Stimulated activated CD8-positive, alpha-beta memory T cell treated with anti-CD3 and anti-CD28 coated beads, Interleukin-7, amount 100 ng/mL, for 24 hours (primary cell): ENCODE measurements at regions not wholly inside any gene's neighbourhood (a gene's known extent, or its start where the extent isn't known, plus 50 kb on each side); places are given as distances from the start of the nearest gene placed in this dataset.

ENCODE experiments used
- DNase-seq: peaks from one replicate; pipeline ENCODE4 v3.0.0-alpha.2; 2020; ENCODE audit warnings: low read depth

DNA sequence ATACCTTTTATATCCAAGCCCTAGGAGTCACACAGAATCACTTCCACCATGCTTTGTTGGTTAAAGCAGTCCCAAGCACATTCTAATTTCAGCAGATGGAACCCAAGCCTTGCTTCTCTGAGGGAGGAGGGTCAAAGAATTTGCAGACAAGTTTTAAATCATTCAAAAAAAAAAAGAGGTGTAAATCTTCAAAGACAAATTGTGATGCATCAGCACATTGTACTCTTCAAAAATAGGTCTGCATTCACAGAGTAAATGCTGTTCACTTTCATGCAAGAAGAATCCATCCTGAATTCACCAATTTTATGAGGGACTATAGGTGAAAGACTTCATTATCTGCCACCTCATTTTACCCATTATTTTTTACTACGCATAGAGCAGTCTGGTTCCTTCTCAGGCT is 321.8 kb upstream of the PRDM1 start:
- no peak for DNase-seq

DNA sequence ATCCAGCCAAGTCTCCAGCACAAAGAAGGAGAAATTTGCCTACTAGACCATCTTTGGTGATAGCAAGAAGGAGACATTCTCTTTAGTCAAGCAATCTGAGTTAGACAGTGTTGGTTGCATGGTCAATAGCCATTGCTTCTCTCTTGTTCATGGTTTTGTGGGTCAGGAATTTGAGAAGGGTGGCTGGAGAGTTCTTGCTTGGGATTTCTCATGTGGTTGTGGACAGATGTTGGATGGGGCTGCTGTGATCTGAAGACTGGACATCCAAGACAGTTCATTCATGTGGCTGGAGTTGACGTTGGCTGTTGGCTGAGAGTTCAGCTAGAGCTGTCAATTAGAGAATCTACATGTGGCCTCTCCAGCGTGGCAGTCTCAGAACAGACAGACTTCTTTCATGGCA is 322.3 kb upstream of the PRDM1 start:
- no peak for DNase-seq

DNA sequence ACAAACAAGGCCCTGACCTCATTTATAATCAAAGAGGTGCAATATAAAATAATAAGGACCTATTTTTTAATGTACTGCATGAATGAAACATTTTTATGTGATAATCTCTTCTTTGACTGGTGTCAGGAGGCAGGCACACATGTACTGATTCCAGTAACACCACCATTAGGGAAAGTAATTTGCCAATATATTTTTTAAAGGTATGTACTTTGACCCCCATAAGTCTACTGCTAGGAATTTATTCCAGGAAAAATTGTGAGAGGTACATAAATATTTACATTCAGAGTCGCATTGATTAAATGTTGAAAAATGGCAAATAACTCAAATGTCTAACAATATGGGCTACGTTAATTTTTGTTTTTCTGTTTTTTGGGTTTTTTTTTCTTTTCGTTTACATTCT is 325.4 kb upstream of the PRDM1 start:
- no peak for DNase-seq

DNA sequence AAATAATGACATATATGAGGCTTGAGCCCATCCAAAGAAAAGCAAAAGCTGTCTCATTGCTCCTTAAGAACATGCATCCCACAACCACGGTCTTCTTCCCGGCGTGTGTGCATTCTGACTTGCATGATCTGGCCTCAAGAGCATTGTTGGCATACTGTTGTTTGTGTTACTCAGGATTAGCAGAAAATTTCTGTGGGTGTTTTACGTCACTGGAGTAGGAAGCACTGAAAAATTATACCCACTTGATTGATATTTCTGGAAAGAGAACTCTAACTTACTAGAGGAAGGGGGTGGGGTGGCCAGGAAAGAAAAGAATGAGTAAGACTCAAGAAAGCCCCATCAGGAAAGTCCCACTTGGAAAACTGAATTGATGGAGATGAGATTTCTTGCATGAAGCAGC is 326.2 kb upstream of the PRDM1 start:
- DNase-seq: no peak

DNA sequence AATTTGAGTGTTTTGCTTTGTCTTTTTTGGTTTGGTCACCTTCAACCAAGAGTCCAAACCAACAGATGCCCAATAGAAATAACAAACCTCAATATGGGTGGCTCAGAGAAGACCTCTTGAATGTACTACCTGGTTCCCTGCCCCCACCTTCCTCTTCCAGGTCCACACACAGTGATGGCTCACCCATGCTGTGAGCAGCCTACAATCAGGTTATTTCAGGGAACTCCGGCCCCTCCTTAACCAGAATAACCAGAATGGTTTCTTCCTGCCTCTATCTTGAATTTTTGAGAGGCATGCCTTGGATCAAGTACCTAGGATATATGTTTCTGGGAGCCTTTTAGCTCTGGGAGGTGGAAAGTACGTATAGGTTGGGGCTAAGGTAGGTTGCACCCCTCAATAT is 327.1 kb upstream of the PRDM1 start:
- DNase-seq: no peak

DNA sequence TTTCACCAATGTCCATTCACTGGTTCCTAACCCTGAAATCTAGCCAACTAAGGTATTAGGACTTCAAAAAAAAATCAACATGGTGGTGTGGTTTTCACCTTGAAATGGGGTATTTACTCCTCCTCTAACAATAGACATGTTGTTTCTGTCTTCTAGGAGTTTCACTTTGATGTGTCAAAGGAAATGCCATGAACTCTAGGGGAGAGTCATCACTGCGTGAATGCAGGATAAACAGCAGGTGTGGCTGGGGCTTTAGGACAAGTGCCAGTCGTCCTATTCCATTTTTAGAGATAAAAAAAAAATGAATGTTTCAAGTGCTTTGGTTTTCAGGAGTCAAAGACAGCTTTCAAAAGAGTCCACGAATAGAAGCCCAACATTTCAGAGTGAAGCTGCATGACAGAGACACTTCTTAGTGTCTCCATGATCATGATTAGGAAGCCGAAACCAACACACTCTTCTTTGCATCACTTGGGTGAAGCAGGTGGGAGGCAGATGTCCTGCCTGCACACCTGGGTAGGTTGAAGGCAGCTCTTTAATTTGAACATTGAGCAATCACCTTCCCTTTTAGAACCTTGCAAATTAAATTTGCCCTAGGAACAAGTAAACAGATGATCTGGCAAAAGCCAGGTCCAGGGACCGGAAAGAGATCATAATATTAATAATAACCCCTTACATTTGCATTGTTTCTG is 328.5 kb upstream of the PRDM1 start:
- DNase-seq: no peak

DNA sequence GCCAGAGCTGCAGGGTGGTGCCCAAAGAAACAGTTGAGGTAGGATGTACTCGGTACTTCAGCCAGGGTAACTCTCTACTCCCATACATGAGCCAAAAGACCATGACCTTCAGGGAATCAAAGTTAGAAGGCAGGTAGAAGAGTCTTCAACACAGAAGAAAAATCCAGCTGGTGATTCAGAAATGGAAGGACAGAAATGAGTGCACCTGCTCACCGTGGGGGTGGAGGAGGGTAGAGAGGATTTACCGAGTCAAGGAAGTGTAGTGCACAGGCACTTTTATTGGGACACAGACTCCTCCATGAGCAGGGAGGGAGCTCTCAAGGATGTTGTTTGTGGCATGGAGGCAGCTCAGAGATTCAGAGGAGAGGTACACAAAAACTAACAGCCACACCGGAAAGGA is 330.3 kb upstream of the PRDM1 start:
- no peak for DNase-seq

DNA sequence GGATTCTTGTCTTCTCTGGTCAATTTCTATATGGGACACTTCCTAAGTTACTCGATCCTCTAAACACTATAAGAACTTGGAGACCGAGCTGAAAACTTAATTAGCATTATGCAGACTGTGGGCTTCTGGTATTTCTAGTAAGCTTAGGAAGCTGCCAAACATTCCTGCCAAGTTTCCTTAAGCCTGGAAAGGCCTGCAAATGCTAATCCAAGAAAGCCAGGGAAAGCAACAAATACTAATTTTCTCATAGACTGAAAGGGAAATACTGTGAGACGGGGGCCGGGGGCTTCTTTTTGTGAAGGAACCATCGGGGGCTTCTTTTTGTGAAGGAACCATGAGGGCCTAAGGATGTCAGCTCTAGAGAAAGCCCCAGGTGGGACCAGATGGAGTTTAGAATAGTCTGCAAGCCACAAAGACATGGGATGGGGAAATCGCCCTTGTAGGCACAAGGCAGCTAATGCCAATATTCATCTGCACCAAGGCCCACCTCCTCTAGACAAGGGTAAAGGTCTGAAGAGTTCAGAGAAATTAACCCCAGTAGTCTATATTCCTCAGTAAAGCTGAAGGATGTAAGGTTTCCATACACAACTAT is 332.4 kb upstream of the PRDM1 start:
- no peak for DNase-seq

DNA sequence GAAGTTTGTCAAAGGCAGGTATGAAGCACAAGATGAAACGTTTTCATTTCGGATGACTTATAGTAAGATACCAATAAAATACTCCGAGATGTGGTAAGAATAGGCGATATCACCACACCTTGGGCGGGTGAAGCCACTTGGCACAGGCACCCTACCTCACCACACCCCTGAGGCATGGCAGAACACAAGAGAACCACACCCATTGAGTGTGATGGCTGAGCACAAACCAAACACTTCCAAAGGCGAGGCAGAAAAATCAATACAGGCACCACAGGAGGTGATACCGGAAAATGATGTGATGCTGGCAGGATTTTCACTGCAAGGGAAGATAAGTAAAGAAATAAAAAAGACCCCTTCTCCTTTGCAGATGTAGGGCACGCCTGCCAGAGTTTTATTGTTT is 332.9 kb upstream of the PRDM1 start:
- no peak for DNase-seq

DNA sequence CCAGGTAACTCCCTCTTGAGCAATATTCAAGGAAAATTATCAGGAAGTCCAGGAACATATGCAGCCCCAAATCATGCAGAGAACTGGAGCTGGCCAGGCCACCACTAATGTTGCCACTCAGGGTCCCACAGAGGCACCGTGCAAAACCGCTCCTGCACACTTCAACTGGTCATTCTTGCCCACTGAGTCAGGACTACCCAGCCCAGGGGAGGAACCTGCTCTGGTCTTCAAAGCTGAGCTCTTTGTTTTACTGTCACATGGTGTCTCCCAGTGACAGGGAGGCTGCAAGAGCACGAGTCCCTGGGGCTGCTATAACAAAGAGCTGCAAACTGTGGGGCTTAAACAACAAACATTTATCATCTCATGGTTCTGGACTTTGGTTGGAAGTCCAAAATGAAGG is 336.0 kb upstream of the PRDM1 start:
- no peak for DNase-seq

DNA sequence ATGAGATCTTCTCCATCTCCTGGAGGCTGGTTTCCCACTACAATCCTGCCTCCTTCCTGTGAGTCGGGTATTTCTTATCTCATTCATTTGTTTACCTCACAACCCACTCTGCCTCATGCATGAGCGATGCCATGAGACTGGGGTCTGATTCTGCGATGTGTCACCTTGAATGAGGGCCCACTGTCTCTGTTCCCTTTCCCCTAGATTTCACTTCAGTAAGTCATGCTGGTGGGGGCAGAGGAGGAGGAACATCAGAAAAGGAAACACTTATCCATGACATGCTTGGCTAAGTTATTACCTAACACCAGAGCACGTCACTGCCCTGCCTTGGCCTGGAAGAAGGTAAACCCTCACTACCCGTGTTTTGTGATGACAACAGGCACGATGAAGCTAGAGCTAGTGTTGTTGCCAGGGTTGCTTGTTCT is 337.4 kb upstream of the PRDM1 start:
- DNase-seq: no peak

DNA sequence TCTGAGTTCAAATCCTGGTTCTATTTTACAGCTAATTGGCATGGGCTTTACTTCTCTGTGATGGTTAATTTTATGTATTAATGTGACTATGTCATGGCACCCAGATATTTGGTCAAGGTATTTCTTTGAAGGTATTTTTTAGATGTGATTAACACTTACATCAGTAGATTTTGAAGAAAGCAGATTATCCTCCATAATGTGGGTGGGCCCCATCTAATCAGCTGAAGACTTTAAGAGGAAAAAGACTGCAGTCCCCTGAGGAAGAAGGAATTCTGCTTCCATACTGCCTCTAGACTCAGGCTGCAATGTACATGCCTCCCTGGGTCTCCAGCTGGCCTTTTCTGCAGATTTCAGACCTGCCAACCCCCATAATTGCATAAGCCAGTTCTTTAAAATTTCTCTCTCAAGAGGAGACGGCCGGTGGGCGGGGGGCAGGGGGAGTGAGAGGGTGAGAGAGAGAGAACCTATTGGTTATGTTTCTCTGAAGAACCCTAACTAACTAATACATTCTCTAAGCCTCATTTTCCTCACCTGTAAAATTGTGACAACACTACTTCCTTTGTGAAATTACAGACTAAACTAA is 338.2 kb upstream of the PRDM1 start:
- DNase-seq: no peak

DNA sequence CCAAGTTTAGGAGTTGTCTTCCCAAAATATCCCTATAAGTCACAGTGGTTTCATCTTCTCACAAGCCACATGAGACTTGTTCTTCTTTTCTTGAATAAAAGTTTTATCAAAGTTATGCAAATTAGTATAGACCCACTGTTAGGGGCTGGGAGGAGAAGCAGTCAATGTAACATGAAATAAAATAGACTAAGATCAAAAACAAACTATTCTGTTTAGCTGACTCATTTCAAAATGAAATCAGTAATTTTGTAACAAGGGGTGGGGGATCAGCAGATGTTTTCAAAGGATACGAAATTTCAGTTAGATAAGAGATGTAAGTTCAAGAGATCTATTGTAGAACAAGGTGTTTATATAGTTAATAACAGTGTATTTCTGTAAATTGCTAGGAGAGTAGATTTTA is 339.6 kb upstream of the PRDM1 start:
- DNase-seq: no peak

DNA sequence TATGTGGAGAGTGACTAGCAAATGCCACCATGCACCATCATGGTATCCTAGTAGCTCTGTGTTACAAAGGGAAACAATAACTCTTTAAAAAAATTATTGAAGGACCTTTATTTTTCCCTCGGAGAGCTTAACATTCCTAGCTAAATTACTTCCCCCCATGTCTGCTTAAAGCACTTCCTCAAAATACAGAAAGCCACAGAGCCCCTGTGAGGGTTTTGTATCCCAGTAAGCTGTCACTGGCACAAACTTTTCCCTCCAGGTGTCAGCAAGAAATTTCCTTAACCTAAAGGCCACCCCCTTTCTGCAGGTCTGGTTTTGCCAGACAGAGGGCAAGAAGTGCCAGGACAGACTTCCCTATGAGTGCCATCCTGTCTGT is 340.0 kb upstream of the PRDM1 start:
- DNase-seq: no peak

DNA sequence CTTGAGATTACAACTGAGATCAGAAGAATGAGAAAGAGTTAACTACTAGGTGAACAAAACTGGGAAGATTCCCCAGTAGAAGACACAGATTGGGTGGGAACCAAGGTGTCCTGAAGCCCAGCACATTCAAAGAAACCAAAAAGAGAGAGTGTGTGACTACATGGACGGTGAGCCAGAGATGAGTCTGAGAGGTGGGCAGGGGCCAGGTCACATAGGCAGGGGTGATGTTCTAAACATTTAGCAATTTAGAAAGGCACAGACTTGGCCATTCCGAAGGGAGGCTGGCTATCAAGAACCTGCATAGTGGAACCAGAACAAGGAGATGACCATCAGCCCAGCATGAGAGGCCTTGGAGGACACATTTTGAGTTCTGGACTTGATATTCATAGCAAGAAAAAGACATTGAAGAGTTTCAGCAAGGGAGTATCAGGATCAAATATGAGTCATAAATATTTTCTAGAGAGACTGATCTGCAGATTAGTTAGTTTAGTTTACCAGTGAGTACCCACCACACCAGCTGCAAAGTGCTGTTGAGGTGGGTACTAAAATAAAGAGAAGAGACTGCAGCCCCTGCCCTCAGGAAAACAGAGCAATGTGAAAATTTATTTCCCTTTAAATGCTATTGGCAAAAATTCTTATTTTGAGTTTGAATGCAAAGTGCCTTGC is 340.5 kb upstream of the PRDM1 start:
- no peak for DNase-seq

DNA sequence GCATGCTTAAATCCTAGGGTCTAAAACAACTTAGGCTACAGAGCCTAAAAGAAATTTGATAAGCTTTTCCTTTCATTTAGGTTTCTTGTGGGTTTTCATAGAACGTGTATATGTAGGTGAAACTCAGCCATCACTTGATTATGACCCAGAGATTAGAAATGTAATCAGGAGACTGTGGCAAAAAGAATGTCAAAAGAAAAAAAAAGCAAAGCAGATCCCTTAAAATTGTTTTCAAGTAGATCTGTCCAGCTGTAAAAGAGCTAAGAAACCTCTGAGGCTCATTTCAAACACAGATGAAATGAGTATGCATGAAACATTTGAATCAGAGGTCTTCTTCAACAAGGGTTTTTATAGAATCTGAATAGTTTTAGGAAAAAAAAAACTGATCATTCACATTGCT is 341.3 kb upstream of the PRDM1 start:
- no peak for DNase-seq

DNA sequence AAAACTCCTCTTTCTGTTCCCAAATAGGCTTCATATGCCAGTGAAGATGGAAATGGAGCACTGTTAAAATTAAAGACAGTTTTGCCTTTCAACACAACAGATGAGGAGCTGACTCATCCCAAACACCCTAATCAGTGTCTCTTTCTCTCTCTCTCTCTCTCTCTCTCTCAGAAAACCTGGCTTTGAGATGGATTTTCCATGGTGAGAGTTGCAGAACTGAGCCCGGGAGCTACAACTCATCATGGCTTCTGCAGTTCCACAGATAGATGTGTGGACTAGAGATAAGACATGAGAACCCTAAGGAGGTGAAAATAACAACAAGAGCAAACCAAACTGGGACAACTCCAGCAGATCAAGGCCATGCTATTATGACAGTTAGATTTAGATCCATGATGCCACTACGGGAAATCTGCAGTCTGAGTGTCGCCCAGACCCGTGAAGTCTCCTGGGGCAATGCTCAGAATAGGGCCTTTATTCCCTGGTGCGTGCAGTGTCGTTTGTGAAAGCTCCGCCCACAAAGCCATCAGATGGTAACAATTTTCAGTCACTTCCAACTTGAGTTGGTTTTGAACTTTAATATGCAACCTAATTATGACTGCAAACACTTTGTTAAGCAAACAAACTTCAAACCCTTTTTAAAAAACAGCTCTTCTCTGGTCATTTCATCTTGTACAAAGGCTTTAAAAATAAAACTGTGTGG is 338.2 kb upstream of the PREP start:
- no peak for DNase-seq

DNA sequence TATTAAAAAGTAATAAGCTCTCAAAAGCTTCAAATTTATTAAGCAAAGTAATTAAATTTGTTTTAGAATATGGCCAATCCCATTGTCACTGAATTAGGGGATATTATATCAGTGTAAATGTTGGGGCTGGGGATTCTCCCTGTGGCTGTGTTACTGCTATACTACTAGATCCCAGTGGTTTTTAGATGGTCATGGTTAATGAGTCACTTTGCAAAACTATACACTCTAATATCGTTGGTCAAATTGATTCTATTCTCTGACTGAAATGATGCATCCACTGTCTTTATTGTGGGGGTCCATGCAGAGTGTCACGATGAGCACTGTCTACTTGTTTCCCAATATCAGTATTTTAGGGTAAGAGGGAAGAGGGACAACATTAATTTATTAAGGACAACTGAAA is 336.9 kb upstream of the PREP start:
- DNase-seq: no peak

DNA sequence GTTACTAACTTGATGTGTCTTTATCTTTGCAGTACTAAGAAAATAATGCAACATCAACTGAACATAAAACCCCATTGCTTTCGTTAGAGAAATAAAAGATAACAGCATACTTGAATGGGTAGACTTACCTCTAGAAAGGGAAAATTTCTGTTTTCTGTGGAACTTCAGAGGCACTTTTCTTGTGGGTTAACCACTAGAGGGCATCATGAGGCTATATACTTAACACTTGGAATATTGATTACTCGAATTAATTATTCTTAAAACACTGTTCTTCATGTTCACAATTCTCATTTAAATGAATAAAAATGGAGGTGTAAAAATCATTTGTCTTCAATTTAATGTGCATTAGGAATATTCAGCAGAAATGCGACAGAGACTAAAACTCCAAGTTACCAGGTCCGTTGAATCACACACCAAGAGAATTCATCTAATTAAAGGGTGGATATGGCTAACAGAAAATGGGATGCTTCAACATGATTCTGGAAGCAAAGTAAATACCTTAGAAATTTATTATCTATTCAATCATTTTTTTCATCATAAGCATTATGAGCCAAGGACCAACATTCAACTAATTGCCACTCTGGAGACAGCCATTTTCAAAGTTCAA is 330.8 kb upstream of the PREP start:
- DNase-seq: no peak

DNA sequence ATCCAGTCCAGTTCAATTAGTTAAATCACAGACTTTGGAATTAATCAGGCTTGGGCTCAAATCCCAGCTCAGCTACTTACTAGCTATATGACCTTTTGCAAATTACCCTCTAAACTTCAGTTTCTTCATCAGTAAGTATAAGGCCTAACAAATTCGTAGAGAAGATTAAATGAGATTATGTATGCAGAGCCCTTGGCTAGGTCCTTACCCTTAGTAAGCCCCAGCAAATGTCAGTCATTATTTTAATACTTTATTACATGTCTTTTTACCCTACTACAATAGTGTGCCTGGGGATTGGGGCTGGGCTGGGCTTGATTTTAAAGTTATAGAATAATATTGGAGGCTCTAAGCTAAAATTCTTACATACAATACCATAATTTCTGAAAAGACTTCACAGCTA is 326.1 kb upstream of the PREP start:
- DNase-seq: no peak

DNA sequence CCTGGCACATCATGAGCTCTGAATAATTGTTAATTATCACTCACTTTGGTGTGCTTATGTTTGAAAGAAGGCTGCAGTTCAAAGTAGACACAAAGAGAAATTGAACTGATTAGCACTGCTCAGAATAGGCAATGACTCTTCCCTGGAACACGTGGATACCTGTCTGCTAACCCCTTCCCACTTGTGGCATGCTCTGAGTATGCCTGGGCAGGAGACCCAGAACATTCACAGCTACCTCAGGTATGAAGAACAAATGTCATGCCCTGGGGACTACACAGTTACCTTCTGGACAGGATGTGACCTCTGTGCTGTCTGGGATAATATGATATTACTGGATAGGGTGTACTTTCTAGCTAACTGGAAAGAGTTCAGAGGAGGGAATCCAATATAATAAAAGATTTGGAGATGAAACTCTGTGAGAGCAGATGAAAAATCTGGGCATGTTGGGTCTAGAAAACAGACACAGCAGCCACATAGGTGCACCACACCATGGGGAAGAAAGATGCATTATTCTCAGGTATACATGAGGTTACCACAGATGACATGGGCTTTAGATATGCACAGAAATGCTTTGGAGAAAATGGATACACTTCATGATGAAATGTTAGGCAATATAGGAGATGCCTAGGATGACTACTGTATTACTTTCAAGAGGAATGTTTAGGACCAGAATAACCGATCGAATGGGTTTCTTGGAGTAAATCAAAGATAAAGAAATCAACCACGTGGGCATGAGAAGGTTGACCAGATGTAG is 324.2 kb upstream of the PREP start:
- no peak for DNase-seq

DNA sequence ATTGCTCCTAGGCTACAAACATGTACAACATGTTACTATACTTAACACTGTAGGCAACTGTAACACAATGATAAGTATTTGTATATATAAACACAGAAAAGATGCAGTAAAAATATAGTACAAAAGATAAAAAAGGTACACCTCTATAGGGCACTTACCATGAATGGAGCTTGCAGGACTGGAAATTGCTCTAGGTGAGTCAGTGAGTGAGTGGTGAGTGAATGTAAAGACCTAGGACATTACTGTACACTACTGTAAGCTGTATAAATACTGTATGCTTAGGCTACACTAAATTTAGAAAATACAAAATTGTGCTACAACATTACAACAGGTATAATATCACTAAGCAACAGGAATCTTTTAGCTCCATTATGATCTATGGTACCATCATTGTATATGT is 312.0 kb upstream of the PREP start:
- no peak for DNase-seq
